WTC11 (cell line): ENCODE measurements at regions not wholly inside any gene's neighbourhood (a gene's known extent, or its start where the extent isn't known, plus 50 kb on each side); places are given as distances from the start of the nearest gene placed in this dataset.

ENCODE experiments used
- ATAC-seq: fragments of 200-7000 bp; cut with Tn5 transposase; 2 replicates; pipeline ENCODE4 v1.10.0; 2021; ENCODE audit warnings: mild to moderate bottlenecking, moderate library complexity
- CTCF ChIA-PET: fragments of 300-600 bp; sonication (Branson Sonifier 250); formaldehyde crosslinking; loops from one replicate; lab custom pipeline; 2021; ENCODE audit warnings: antibody characterized with exemption; lab: Charles Lee
- POLR2A ChIA-PET: fragments of 350-600 bp; sonication (Branson Sonifier 250); formaldehyde crosslinking; loops from one replicate; lab custom pipeline; 2021; ENCODE audit warnings: antibody characterized with exemption; lab: Charles Lee
- DNase-seq: peaks from one replicate; pipeline ENCODE4 v3.0.0; 2021; ENCODE audit warnings: low spot score
- H3K27ac Mint-ChIP-seq: 2 replicates; pipeline ENCODE4 v1.8.0; 2021; ENCODE audit warnings: mixed read lengths
- H3K27me3 Mint-ChIP-seq: 2 replicates; pipeline ENCODE4 v1.8.0; 2021; ENCODE audit warnings: low read depth, mild to moderate bottlenecking, moderate library complexity, mixed read lengths
- H3K36me3 Mint-ChIP-seq: 2 replicates; pipeline ENCODE4 v1.8.0; 2021; ENCODE audit warnings: mixed read lengths
- H3K4me1 Mint-ChIP-seq: 2 replicates; pipeline ENCODE4 v1.8.0; 2022; ENCODE audit warnings: mixed read lengths
- H3K4me3 Mint-ChIP-seq: 2 replicates; pipeline ENCODE4 v1.8.0; 2021; ENCODE audit warnings: mild to moderate bottlenecking, moderate library complexity, mixed read lengths
- H3K9me3 Mint-ChIP-seq: 2 replicates; pipeline ENCODE4 v1.8.0; 2021; ENCODE audit warnings: mixed read lengths
- CBFB ChIP-seq: sonication (generic); formaldehyde crosslinking; IDR thresholded peaks from 2 replicates; pipeline ENCODE4 v1.8.1; 2022; ENCODE audit warnings: mild to moderate bottlenecking, low read depth, missing genetic modification reagents
- ETV6 ChIP-seq: sonication (generic); formaldehyde crosslinking; IDR thresholded peaks from 2 replicates; pipeline ENCODE4 v1.8.1; 2022; ENCODE audit warnings: mild to moderate bottlenecking, missing genetic modification reagents
- GABPB1 ChIP-seq: sonication (generic); formaldehyde crosslinking; IDR thresholded peaks from 2 replicates; pipeline ENCODE4 v1.8.1; 2023; ENCODE audit warnings: mild to moderate bottlenecking, missing genetic modification reagents
- HMGA2 ChIP-seq: fragments of 250-450 bp; sonication (Bioruptor Pico); IDR thresholded peaks from 2 replicates; pipeline ENCODE4 v1.4.0; 2021; ENCODE audit warnings: mild to moderate bottlenecking, moderate library complexity
- KAT7 ChIP-seq: sonication (generic); formaldehyde crosslinking; IDR thresholded peaks from 2 replicates; pipeline ENCODE4 v1.8.1; 2023; ENCODE audit warnings: missing genetic modification reagents, mild to moderate bottlenecking, borderline replicate concordance
- NR2C2 ChIP-seq: sonication (generic); formaldehyde crosslinking; IDR thresholded peaks from 2 replicates; pipeline ENCODE4 v1.8.0; 2022; ENCODE audit warnings: mild to moderate bottlenecking, missing genetic modification reagents
- STAT6 ChIP-seq: sonication (generic); formaldehyde crosslinking; conservative IDR thresholded peaks from 2 replicates; pipeline ENCODE4 v1.8.1; 2023; ENCODE audit warnings: mild to moderate bottlenecking, low read depth, missing genetic modification reagents, moderate library complexity
- TEAD1 ChIP-seq: sonication (generic); formaldehyde crosslinking; IDR thresholded peaks from 2 replicates; pipeline ENCODE4 v1.8.0; 2022; ENCODE audit warnings: mild to moderate bottlenecking, missing genetic modification reagents
- TEAD4 ChIP-seq: sonication (generic); formaldehyde crosslinking; IDR thresholded peaks from 2 replicates; pipeline ENCODE4 v1.8.0; 2022; ENCODE audit warnings: mild to moderate bottlenecking, missing genetic modification reagents
- ZBTB43 ChIP-seq: sonication (generic); formaldehyde crosslinking; IDR thresholded peaks from 2 replicates; pipeline ENCODE4 v1.8.1; 2023; ENCODE audit warnings: mild to moderate bottlenecking, missing genetic modification reagents
- ZNF423 ChIP-seq: fragments of 250-450 bp; sonication (Bioruptor Pico); IDR thresholded peaks from 2 replicates; pipeline ENCODE4 v2.1.2; 2022; ENCODE audit warnings: mild to moderate bottlenecking, moderate library complexity
- ZNF532 ChIP-seq: fragments of 250-450 bp; sonication (Bioruptor Pico); IDR thresholded peaks from 2 replicates; pipeline ENCODE4 v1.9.0; 2021; ENCODE audit warnings: mild to moderate bottlenecking, borderline replicate concordance
- ZNF671 ChIP-seq: fragments of 250-450 bp; sonication (Bioruptor Pico); IDR thresholded peaks from 2 replicates; pipeline ENCODE4 v1.8.0; 2021; ENCODE audit warnings: mild to moderate bottlenecking
- TF ChIP-seq, protein P1 (sequence below): sonication (generic); formaldehyde crosslinking; IDR thresholded peaks from 2 replicates; pipeline ENCODE4 v1.8.0; 2023; ENCODE audit warnings: mild to moderate bottlenecking, missing genetic modification reagents
- TF ChIP-seq, protein P2 (sequence below): sonication (generic); formaldehyde crosslinking; IDR thresholded peaks from 2 replicates; pipeline ENCODE4 v1.8.1; 2023; ENCODE audit warnings: mild to moderate bottlenecking, missing genetic modification reagents, borderline replicate concordance
- TF ChIP-seq, protein P3 (sequence below): sonication (generic); formaldehyde crosslinking; IDR thresholded peaks from 2 replicates; pipeline ENCODE4 v1.8.1; 2022; ENCODE audit warnings: mild to moderate bottlenecking, moderate library complexity, missing genetic modification reagents

- H3K9me3 Mint-ChIP-seq: no peaks in the 10 kb centered on the region
- peaks cover 11% of the 10 kb centered on the region for H3K4me1 Mint-ChIP-seq
- no peak overlapping the region for H3K27ac Mint-ChIP-seq
- TF ChIP-seq GABPB1 (no peak), KAT7 (CRISPR knock-in tag) (no peak), ZNF671 (no peak), ZBTB43 (CRISPR knock-in tag) (no peak), HMGA2 (CRISPR knock-in tag) (no peak), STAT6 (CRISPR knock-in tag) (no peak), TEAD4 (no peak), CBFB (CRISPR knock-in tag) (no peak), TEAD1 (CRISPR knock-in tag) (no peak), ZNF532 (no peak), NR2C2 (no peak), ETV6 (CRISPR knock-in tag) (no peak), ZNF423 (CRISPR knock-in tag) (no peak)
- TF ChIP-seq, protein P1, sequence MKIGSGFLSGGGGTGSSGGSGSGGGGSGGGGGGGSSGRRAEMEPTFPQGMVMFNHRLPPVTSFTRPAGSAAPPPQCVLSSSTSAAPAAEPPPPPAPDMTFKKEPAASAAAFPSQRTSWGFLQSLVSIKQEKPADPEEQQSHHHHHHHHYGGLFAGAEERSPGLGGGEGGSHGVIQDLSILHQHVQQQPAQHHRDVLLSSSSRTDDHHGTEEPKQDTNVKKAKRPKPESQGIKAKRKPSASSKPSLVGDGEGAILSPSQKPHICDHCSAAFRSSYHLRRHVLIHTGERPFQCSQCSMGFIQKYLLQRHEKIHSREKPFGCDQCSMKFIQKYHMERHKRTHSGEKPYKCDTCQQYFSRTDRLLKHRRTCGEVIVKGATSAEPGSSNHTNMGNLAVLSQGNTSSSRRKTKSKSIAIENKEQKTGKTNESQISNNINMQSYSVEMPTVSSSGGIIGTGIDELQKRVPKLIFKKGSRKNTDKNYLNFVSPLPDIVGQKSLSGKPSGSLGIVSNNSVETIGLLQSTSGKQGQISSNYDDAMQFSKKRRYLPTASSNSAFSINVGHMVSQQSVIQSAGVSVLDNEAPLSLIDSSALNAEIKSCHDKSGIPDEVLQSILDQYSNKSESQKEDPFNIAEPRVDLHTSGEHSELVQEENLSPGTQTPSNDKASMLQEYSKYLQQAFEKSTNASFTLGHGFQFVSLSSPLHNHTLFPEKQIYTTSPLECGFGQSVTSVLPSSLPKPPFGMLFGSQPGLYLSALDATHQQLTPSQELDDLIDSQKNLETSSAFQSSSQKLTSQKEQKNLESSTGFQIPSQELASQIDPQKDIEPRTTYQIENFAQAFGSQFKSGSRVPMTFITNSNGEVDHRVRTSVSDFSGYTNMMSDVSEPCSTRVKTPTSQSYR: no peak
- TF ChIP-seq, protein P2, sequence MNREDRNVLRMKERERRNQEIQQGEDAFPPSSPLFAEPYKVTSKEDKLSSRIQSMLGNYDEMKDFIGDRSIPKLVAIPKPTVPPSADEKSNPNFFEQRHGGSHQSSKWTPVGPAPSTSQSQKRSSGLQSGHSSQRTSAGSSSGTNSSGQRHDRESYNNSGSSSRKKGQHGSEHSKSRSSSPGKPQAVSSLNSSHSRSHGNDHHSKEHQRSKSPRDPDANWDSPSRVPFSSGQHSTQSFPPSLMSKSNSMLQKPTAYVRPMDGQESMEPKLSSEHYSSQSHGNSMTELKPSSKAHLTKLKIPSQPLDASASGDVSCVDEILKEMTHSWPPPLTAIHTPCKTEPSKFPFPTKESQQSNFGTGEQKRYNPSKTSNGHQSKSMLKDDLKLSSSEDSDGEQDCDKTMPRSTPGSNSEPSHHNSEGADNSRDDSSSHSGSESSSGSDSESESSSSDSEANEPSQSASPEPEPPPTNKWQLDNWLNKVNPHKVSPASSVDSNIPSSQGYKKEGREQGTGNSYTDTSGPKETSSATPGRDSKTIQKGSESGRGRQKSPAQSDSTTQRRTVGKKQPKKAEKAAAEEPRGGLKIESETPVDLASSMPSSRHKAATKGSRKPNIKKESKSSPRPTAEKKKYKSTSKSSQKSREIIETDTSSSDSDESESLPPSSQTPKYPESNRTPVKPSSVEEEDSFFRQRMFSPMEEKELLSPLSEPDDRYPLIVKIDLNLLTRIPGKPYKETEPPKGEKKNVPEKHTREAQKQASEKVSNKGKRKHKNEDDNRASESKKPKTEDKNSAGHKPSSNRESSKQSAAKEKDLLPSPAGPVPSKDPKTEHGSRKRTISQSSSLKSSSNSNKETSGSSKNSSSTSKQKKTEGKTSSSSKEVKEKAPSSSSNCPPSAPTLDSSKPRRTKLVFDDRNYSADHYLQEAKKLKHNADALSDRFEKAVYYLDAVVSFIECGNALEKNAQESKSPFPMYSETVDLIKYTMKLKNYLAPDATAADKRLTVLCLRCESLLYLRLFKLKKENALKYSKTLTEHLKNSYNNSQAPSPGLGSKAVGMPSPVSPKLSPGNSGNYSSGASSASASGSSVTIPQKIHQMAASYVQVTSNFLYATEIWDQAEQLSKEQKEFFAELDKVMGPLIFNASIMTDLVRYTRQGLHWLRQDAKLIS (CRISPR knock-in tag): no peak
- TF ChIP-seq, protein P3, sequence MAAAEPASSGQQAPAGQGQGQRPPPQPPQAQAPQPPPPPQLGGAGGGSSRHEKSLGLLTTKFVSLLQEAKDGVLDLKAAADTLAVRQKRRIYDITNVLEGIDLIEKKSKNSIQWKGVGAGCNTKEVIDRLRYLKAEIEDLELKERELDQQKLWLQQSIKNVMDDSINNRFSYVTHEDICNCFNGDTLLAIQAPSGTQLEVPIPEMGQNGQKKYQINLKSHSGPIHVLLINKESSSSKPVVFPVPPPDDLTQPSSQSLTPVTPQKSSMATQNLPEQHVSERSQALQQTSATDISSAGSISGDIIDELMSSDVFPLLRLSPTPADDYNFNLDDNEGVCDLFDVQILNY (CRISPR knock-in tag): no peak
- no peak for ATAC-seq
- no peaks in the 10 kb centered on the region for H3K36me3 Mint-ChIP-seq
- H3K4me3 Mint-ChIP-seq: no peak overlapping the region
- POLR2A ChIA-PET: no interaction called here
- no peak for DNase-seq
- CTCF ChIA-PET: interaction anchor here (0.6 to 2.8 kb wide), 3 partner anchors 13 to 180 kb away, joined by 3 to 11 read pairs (median 4); no protein-coding TSS in a partner anchor
- H3K27me3 Mint-ChIP-seq: no peaks in the 10 kb centered on the region
Observed at GRCh38 chr2:43038034-43038695, 188.2 kb downstream of the ZFP36L2 start.
